GM18502 (cell line): ENCODE measurements at regions not wholly inside any gene's neighbourhood (a gene's known extent, or its start where the extent isn't known, plus 50 kb on each side); places are given as distances from the start of the nearest gene placed in this dataset.
"Not testable (repeated sequence)": the region's sequence is repeated elsewhere in the genome, so short reads cannot be mapped to it uniquely, and the experiment has no call there.

ENCODE experiments used
- ATAC-seq: cut with Tn5 transposase; IDR thresholded peaks from one replicate; pipeline ENCODE4 v1.9.1; 2021; ENCODE audit warnings: mild to moderate bottlenecking; ENCODE audit not compliant: unreplicated experiment, poor library complexity

DNA sequence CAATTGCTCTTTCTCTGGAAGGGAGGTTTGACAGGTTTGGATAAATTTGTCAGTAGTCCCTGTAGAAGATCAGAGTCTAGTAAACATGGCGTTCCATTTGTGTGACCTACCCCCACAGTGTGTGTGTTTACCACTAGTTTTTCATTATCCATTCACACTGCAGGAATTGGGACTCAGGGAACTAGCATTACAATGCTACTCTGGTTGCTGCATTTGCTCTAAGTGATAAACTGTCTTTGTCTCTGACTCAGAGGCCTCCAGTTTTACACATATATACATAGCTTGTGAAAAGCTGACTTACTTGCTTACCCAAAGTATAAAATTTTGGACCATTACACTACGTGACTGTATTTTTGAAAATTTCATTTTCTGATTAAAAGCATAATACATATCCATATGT is 1604.0 kb downstream of the REEP3 start:
- ATAC-seq: no peak

DNA sequence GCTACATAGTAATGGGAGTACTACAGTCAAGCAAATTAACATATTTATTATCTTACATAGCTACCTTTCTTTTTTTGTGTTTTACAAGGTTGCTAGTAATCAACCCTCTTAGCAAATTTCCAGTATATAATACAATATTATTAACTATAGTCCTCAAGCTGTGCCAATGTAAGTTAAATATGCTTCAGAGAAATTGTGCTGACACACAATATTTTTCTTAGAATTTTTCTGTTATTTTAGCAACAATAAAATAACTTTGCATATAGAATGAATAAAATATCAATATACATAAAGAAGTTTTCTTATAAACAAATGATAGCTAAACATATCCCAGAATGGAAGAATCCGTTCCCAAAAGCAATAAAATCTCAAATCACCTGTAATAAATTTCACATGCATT is 1605.1 kb downstream of the REEP3 start:
- ATAC-seq: no peak

DNA sequence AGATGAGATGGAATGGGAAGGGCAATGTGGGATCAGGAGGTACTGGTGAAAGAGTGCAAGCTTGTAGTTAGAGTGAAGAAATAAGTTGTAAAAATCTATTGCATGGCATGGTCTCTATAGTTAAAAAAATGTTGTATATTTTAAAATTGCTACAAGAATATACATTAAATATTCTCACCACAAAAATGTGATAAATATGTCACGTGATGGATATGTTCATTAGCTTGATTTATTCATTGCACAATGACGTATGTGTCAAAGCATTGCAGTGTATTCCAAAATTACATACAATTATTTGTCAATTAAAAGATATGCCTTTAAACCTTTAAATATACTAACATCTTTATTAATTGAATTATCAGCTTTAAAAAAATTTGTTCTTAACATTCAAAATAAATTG is 1607.1 kb downstream of the REEP3 start:
- ATAC-seq: no peak

DNA sequence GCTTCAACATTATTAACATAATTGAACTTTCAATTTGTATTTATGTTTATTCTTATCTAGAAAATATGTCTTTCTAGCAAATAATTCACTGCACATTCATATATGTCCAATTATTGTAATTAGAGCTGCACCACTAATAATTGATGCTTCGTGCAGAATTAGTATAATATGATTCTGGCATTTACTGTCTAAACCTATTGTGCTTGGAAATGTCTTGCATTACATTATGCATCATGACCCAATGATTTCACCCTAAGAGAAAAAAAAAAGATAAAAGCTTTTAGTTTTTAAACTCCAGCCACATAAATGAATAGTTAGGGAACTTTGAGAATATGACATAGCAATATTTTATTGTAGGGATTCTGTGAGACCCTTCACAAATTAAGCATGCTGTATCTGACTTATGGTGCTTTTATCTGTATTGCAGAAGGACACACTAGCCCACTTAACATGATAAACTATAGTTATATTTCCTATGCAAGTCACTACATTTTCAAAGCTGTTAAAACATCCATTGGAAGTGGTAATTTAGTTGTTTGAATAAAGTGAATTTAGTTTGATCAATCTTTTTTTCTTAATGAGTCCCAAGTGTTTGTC is 1609.1 kb downstream of the REEP3 start:
- ATAC-seq: no peak

DNA sequence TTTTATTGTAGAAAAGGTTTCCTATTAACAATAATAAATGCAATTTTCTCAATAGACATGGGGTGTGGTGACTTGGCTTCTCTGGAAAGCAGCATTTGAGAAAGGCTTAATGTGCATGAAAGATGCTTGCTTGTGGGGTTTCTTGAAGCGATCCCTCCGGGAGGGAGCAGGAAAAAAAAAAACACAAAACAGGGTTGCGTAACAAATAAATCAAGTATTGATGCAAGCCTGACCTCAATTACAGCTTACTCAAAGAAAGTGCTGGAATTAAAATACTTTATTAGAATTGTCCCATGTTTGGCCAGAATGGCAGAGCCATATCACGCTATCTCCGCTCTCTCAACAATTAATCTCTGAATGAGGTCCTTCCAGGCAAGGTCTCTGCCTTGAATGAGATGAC is 1612.5 kb downstream of the REEP3 start:
- no peak for ATAC-seq

DNA sequence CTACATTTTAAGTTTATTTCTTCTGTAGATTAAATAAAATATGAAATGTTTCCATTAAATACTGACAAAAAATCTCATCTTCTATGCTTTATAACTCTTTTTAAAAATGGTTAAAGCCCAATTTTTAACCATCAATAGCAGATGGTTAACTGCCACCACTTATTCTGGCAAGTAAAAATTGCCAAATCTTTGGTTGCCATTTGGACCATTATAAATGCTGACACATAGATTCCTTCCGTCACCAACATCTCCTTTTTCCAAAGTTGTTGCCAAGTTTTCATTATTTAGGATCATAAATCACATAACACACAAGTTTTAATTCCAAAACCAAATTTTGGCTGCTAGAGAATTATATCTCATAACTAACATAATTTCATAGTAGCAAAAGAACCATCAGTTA is 1614.3 kb downstream of the REEP3 start:
- no peak for ATAC-seq

DNA sequence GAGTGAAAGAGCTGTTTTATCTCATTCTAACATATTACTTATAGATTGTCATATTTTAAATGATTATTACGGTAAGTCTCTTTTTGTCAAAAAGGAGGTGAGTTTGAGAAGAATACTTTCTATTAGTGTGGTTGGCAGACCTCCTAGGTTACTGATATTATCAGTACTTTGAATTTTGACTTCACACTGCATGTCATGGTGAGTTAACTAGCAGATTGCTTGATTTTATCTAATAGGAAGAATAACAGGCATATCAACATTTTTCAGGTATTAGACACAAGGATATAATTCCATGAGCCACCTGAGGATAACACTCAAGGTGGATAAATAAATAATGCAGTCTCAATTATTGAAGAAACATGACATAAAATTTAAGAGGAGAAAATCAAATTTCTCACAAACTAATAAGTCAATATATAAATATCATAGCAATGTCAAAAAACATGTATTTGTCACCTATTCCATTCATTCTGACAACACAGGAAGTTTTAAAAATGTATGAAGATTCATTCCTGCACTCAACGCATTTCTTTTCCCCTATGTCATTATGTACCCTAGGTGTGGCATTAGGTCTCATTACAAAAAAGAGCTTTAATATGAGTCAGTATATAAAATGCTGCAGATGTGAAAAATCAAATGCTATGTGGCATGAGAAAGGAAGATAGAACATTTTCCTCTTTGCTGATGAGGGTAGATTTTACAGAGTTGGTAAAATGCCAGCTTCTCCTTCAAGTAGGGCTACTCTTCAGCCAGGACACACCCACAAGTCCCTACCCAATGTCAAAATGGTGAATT is 1621.6 kb downstream of the REEP3 start:
- ATAC-seq: no peak

DNA sequence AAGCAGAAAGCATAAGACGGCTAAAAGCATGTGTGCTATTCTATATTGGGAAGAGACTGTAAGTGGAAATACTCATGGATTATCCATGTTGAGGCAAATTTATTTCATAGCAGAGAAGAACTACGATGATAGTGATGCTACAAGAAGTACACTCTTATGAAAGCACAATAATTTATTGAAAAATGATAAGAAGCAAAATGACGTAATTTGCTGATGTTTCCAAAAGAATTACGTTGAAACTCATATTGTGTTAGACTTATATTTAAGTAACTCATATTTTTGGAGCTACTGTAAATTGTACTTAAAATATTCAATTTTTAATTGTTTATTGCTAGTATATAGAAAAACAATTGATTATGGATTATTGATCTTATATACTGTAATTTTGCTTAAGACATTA is 1622.5 kb downstream of the REEP3 start:
- ATAC-seq: no peak

DNA sequence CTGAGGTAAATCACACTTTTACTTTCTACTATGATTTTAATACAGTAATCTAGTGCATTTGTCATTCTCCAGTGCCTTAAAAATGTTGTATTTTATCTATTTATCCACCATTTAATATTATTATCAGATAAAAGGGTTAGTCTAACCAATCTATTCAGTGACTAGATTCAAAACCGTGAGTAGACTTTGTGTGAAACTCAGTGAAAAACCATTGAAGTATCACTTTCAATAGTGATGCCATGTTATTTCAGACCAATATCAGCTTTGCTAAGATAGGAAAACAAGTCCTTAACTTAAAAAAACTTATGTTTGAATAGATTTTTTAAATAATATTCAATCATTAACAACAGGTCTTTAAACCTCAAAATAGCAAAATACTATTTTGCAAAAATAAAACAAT is 1628.7 kb downstream of the REEP3 start:
- ATAC-seq: no peak

DNA sequence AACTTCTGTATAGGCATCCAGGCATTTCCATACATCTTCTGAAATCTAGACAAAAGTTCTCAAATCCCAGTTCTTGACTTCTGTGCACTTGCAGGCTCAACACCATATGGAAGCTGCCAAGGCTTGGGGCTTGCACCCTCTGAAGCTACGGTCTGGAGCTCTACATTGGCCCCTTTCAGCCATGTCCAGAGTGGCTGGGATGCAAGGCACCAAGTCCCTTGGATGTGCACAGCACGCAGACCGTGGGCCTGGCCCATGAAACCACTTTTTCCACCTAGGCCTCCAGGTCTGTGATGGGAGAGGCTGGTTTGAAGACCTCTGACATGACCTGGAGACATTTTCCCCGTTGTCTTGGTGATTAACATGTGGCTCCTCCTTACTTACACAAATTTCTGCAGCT is 1645.1 kb downstream of the REEP3 start:
- no peak for ATAC-seq

DNA sequence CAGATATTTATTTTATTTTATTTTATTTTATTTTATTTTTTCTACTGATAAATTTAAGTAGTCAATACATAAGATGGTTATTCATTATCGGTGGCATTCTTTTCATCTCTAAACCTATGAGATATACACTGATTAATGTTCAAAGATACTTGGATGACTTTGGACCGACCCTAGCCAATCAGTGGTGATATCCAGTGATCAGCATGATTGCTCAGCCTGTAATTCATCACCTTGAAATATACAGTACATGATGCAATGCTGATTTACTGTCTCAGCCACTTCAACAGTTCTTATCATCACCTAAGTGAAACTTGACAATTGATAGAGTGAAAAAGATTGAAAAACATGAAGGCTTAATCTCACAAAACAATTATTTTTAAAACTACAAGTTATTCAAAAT is 1651.0 kb downstream of the REEP3 start:
- ATAC-seq: no peak

DNA sequence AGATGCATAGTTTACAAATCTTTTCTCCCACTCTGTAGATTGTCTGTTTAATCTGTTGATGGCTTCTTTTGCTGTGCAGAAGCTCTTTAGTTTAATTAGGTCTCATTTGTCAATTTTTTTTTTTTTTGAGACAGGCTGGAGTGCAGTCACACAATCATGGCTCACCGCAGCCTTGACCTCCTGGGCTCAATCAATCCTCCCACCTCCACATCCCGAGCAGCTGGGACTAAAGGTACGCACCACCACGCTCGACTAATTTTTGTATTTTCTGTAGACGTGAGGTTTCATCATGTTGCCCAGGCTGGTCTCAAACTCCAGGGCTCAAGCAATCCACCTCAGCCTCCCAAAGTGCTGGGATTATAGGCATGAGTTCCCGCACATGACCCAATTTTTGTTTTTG is 1655.8 kb downstream of the REEP3 start:
- ATAC-seq: no peak

DNA sequence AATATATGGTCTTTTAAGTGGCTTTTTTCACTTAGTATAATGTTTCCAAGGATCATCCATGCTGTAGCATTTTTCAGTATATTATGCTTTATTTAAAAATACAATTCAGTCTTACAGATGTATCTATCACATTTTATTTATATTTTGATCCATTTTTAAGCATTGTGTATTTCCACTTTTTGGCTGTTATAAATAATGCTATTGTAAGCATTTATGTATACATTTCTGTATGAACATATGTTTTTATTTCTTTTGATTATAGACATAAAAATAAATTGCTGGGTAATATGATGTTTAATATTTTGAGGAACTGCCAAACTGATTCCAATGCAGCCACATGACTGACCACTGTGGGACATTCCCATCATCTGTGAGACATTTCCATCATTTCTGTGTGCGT is 1662.0 kb downstream of the REEP3 start:
- no peak for ATAC-seq

DNA sequence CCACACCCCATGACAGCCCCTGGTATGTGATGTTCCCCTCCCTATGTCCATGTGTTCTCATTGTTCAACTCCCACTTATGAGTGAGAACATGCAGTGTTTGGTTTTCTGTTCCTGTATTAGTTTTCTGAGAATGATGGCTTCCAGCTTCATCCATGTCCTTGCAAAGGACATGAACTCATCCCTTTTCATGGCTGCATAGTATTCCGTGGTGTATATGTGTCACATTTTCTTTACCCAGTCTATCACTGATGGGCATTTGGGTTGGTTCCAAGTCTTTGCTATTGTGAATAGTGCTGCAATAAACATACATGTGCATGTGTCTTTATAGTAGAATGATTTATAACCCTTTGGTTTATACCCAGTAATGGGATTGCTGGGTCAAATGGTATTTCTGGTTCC is 1665.5 kb downstream of the REEP3 start:
- not testable (repeated sequence) for ATAC-seq

DNA sequence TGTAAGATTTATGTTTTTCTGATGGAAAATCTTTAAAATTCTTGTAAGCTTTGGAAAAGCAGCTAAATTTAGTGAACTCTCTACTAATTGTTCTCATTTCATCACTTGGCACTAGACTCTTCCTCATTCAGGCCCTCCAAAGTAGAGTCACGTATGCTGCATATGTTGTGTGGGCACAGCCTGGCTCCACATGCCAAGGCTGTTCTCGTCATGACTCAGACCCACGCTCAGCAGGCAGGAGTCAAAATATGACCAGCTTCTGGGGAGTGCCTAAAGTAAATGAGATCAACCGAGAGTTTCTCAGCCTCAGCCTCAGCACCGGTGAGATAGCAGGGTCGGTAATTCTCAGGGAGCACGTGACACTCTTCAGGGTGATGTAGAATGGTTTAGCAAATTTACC is 1672.9 kb downstream of the REEP3 start:
- no peak for ATAC-seq

DNA sequence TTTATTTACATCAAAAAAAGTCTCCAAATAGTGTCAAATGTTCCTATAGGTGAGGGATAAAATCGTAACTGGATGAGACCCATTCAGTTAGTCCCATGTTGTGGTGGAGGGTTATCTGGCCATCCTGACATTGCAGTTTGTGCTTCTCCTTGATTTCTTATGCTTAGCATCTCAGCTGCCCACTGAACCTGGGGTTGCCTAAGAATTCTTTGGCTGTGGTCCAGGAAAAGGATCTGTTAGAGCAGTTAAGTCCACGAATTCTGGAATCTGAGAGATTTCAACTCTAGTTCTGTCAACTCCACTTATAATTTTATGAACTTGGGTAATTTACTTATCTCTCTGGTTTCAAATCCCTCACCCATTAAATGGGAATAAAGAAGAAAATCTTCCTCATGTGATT is 1673.4 kb downstream of the REEP3 start:
- no peak for ATAC-seq

DNA sequence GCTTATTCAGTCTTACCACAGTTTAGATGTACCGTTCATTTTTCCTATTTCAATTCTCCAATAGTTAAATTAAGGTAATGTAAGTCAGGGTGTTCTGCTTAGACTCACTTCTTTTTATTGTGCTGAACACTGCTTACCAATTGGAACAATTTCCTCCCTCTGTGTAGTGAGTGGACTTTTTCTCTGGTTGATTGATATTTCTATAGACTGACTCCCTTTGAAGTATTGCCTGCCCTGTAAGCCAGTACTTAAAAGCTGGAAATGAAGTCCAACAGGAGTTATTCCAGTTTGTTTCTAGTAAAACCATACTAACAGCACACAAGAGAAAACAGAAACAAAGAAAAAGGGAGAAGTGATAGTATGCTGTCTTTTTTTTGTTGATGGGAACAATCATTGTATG is 1674.9 kb downstream of the REEP3 start:
- ATAC-seq: no peak

DNA sequence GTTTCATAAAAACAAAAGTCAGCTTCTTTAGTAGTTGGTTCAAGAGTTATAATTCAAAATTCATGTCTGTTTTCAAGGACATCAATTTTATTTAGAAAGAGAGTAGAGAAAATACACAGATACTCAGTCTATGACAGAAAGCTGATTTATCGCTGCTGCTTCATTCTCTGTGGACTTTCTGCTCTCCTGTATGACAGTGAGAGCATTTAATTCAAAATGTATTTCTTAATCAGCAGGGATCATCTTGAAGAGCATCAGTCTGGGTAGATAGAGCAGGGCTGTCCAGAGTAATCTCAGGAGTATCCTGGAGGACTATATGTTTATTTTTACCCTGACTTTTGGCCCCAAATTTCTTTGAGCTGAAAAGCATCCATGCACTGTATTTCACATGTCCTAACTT is 1676.7 kb downstream of the REEP3 start:
- ATAC-seq: no peak

DNA sequence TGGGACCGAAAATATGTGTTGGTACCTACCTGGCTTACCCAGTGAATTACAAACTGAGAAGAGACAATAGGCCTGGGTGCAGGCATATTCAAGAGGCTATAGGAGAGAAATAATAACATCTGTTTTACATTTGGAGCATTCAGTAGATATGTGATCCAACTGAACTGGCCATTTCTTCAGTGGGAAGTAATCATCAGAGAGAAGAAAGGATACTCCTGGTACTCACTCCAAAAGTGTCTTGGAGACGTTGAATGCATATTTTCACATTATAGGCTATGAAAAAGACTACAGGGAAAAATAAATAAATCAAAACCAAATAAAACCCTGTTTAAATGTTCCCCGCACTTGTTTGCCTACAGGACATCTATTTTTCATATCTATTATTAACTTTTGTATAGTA is 1680.3 kb downstream of the REEP3 start:
- no peak for ATAC-seq

DNA sequence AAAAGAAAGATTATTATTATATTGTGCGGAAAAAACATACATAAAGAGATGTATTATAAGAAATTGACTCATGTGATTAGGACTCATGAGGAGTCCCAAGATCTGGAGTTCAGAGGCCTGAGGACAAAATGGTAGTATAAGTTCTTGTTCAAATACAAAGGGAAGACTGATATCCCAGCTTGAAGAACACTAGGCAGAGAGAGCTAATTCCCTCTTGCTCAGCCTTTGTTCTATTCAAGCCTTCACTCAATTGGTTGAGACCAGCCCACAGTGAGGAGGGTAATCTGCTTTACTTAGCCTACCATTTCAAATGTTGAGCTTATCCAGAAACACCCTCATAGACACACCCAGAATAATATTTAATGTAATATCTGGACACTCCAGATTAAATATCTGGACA is 1683.8 kb downstream of the REEP3 start:
- ATAC-seq: no peak

DNA sequence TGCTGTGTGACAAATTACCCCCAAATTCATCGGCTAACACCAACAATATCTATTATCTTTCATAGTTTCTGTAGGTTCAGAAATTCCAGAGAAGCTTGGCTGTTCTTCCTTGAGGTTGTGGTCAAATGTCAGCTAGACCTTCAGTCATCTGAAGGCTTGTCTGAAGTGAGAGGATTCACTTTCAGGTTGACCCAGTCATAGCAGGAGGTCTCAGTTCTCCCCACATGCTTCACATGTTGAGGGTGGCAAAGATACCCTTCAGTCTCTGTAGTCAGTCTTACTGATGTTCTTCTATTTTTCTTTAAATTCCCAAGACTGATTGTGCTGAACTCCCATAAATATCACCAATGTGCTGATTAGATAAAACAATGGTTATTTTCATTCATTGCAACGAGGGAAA is 1692.0 kb downstream of the REEP3 start:
- peak; percentile 48 for ATAC-seq

DNA sequence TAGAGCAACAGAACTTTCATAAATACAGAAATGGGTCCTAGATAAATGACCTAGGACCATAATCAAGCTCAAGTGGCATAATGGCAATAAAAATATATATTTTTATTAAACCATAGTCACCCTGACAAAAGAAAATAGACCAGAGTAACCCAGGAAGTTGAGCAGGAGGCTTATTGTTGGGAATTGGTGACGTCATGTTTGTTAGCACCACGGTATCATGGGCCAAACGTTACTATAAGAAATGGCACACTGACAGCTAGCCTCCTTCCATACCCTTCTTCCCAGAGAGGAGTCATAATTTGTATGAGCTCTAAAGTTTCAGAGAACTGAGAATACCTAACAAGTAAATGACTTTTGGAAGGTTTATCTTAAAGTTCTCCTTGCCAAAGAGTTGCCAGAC is 1698.2 kb downstream of the REEP3 start:
- no peak for ATAC-seq
